ENCODE measurements at regions not wholly inside any gene's neighbourhood (a gene's known extent, or its start where the extent isn't known, plus 50 kb on each side); places are given as distances from the start of the nearest gene placed in this dataset.

DNA sequence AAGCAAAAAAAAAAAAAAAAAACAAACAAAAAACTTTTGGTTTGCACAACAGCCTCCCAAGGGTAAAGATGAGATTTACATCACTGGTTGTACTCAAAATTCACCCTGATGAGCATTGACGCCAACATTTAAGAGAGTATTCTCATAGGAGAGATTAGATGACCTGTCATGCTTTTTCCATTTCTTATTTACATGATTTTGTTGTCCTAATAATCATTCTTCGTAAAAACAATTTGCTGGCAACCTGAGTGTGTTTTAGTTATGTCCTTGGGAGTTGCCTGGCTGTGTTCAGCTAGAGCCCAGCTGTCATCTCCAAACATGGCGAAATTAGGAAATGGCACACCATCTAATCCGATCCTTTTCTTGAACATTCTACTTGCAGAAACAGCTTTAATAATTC lies 186.4 kb upstream of the MRPS30 start:
- TF ChIP-seq, protein P1, sequence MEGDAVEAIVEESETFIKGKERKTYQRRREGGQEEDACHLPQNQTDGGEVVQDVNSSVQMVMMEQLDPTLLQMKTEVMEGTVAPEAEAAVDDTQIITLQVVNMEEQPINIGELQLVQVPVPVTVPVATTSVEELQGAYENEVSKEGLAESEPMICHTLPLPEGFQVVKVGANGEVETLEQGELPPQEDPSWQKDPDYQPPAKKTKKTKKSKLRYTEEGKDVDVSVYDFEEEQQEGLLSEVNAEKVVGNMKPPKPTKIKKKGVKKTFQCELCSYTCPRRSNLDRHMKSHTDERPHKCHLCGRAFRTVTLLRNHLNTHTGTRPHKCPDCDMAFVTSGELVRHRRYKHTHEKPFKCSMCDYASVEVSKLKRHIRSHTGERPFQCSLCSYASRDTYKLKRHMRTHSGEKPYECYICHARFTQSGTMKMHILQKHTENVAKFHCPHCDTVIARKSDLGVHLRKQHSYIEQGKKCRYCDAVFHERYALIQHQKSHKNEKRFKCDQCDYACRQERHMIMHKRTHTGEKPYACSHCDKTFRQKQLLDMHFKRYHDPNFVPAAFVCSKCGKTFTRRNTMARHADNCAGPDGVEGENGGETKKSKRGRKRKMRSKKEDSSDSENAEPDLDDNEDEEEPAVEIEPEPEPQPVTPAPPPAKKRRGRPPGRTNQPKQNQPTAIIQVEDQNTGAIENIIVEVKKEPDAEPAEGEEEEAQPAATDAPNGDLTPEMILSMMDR (IDR thresholded peaks at IDR 0.05), result no peak
- no peak for TF ChIP-seq POLR2A (IDR thresholded peaks at IDR 0.05)

Data from prostate gland (tissue), 2 donors.